ENCODE measurements at regions not wholly inside any gene's neighbourhood (a gene's known extent, or its start where the extent isn't known, plus 50 kb on each side); places are given as distances from the start of the nearest gene placed in this dataset.
"Not testable (repeated sequence)": the region's sequence is repeated elsewhere in the genome, so short reads cannot be mapped to it uniquely, and the experiment has no call there.

GRCh38 chr11:42819126-42819525 is 492.7 kb upstream of the API5 start:
- Histone ChIP-seq H2AFZ (ENCODE audit: low read length) (no peak overlapping the region), H4K20me1 (ENCODE audit: insufficient read depth, low read length) (no peaks in the 10 kb centered on the region), H3K79me2 (ENCODE audit: insufficient read depth, low read depth, low read length) (no peaks in the 10 kb centered on the region), H3K27ac (ENCODE audit: low read depth, low read length, poor library complexity, severe bottlenecking) (no peak overlapping the region), H3K4me3 (ENCODE audit: low read depth, low read length, poor library complexity, severe bottlenecking) (no peak overlapping the region), H3K9me3 (ENCODE audit: low read length) (no peaks in the 10 kb centered on the region), H3K4me2 (ENCODE audit: low read length) (no peak overlapping the region), H3K36me3 (ENCODE audit: insufficient read depth, low read length) (no peaks in the 10 kb centered on the region), H3K9me2 (ENCODE audit: insufficient read depth, low read length) (no peaks in the 10 kb centered on the region), H3K4me1 (ENCODE audit: insufficient read depth, low read length, poor library complexity, severe bottlenecking) (no peaks in the 10 kb centered on the region)
- intact Hi-C loops (cut with micrococcal nuclease; ENCODE audit: unreplicated experiment), result no loop called here
- ChIA-PET POLR2A (no interaction called here), CTCF (ENCODE audit: unreplicated experiment) (no interaction called here)
- TF ChIP-seq EZH2phosphoT487 (IDR thresholded peaks at IDR 0.05; ENCODE audit: borderline replicate concordance, low read depth, low read length), result no peak
- TF ChIP-seq CTCF (conservative IDR thresholded peaks at IDR 0.05; ENCODE audit: low read length), result no peak
- no peak for DNase-seq (ENCODE audit: low spot score)
- no TSS peak for BruUV-seq (replicated peaks)

- H3K36me3 ChIP-seq (ENCODE audit: insufficient read depth, low read length); H3K9me2 ChIP-seq (ENCODE audit: insufficient read depth, low read length); intact Hi-C loops (cut with micrococcal nuclease; ENCODE audit: unreplicated experiment); H3K4me2 ChIP-seq (ENCODE audit: low read length); H3K4me3 ChIP-seq (ENCODE audit: low read depth, low read length, poor library complexity, severe bottlenecking); CTCF ChIA-PET (ENCODE audit: unreplicated experiment); H2AFZ ChIP-seq (ENCODE audit: low read length); H4K20me1 ChIP-seq (ENCODE audit: insufficient read depth, low read length); BruUV-seq (replicated peaks); POLR2A ChIA-PET; H3K4me1 ChIP-seq (ENCODE audit: insufficient read depth, low read length, poor library complexity, severe bottlenecking); H3K27ac ChIP-seq (ENCODE audit: low read depth, low read length, poor library complexity, severe bottlenecking); H3K9me3 ChIP-seq (ENCODE audit: low read length); H3K79me2 ChIP-seq (ENCODE audit: insufficient read depth, low read depth, low read length); DNase-seq (ENCODE audit: low spot score): not testable (repeated sequence)
Observed at GRCh38 chr11:42822188-42822587, 489.6 kb upstream of the API5 start.

GRCh38 chr11:42823546-42823945 is 488.2 kb upstream of the API5 start:
- TF ChIP-seq EZH2phosphoT487 (IDR thresholded peaks at IDR 0.05; ENCODE audit: borderline replicate concordance, low read depth, low read length) (no peak), CTCF (conservative IDR thresholded peaks at IDR 0.05; ENCODE audit: low read length) (no peak)
- POLR2A ChIA-PET, result no interaction called here
- H3K4me1 ChIP-seq (ENCODE audit: insufficient read depth, low read length, poor library complexity, severe bottlenecking), result no peaks in the 10 kb centered on the region
- no peak overlapping the region for H3K27ac ChIP-seq (ENCODE audit: low read depth, low read length, poor library complexity, severe bottlenecking)
- H3K9me3 ChIP-seq (ENCODE audit: low read length), result no peaks in the 10 kb centered on the region
- no peaks in the 10 kb centered on the region for H4K20me1 ChIP-seq (ENCODE audit: insufficient read depth, low read length)
- no peaks in the 10 kb centered on the region for H3K36me3 ChIP-seq (ENCODE audit: insufficient read depth, low read length)
- H3K79me2 ChIP-seq (ENCODE audit: insufficient read depth, low read depth, low read length), result no peaks in the 10 kb centered on the region
- intact Hi-C loops (cut with micrococcal nuclease; ENCODE audit: unreplicated experiment), result no loop called here
- BruUV-seq (replicated peaks), result no TSS peak
- no peak overlapping the region for H3K4me2 ChIP-seq (ENCODE audit: low read length)
- no peak for DNase-seq (ENCODE audit: low spot score)
- no peak overlapping the region for H2AFZ ChIP-seq (ENCODE audit: low read length)
- no peaks in the 10 kb centered on the region for H3K9me2 ChIP-seq (ENCODE audit: insufficient read depth, low read length)
- CTCF ChIA-PET (ENCODE audit: unreplicated experiment), result no interaction called here
- no peak overlapping the region for H3K4me3 ChIP-seq (ENCODE audit: low read depth, low read length, poor library complexity, severe bottlenecking)

Data from OCI-LY7 (cell line).